GF-D8 (cell line): ENCODE measurements at regions not wholly inside any gene's neighbourhood (a gene's known extent, or its start where the extent isn't known, plus 50 kb on each side); places are given as distances from the start of the nearest gene placed in this dataset.

Source experiments
- DNase-seq: peaks from one replicate; lab custom pipeline; 2025; lab: John Stamatoyannopoulos, UW

GRCh38 chr1:234554218-234554697 lies 55.7 kb downstream of the IRF2BP2 start:
- DNase-seq, result no peak

GRCh38 chr1:234553240-234554188 lies 56.5 kb downstream of the IRF2BP2 start:
- no peak for DNase-seq

GRCh38 chr1:234551032-234551378 lies 59.0 kb downstream of the IRF2BP2 start:
- no peak for DNase-seq

GRCh38 chr1:234550341-234551031 lies 59.5 kb downstream of the IRF2BP2 start:
- no peak for DNase-seq

GRCh38 chr1:234549447-234550021 lies 60.4 kb downstream of the IRF2BP2 start:
- DNase-seq, result no peak

- no peak for DNase-seq
Observed at GRCh38 chr1:234546890-234547788, 62.8 kb downstream of the IRF2BP2 start.

- no peak for DNase-seq
Observed at GRCh38 chr1:234546387-234546704, 63.6 kb downstream of the IRF2BP2 start.

DNA sequence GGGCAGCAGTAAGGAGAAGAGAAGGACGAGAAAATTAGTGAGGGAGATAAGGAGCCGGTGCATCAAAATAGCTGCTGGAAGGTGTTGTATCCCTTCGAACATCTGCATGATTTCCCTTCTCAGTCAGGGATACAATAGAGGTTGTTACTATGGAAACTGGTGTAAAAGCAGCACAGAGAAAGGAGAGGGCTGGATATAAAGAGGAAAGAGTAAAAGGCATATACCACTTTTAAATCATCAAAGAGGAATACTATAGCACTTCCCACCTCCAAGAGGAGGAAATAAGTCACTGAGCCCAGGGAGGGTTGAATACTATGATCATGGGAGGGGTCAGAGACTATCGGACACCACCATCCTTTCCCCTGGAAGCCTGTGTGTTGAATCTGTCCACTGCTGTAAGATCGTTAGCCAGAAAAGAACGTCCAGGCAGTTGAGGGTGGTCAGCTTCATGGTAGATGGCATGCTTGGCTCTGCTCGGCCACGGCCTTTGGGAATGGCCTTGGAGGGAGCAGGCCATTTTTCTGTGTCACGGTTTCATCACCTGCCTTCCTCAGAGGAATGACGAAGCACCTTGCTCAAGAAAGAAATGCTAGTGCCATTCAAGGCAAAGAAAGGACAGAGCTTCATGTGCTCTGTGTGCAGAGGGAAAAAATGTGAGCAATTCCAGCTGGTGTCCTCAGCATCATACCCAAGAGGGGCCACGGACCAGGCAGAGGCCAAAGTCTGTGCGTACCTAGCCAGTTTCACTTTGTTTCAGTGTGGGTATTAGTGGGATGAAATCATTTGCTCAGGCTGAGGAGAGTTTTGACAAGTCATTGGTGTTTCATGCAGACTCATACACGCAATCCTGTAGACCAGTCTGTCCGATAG lies 64.2 kb downstream of the IRF2BP2 start:
- DNase-seq, result no peak

DNA sequence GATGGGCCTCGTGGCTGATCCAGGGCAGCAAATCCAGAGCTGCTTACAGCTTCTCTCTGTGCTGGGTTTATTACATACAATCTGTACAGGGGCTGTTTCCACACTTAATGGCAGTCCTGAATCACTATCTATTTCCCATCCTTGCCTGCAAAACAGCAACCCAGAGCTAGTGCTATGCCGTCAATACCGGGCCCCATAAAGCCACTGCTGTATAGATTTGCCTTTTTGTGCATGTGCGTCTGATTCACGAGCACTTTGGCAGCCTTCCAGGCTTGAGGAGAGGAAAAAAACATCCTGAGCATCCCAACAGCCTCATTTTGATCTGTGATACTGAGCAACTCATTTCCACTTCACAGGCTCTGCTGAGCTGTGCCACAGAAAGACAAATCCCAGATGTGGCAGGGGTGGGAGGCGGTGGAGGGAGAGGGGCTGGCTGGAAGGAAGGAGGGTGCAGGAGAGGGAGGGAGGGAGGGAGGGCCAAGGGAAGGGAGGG lies 65.2 kb upstream of the TARBP1 start:
- DNase-seq, result no peak

- no peak for DNase-seq
Observed at GRCh38 chr1:234543442-234544086, 64.6 kb upstream of the TARBP1 start.

DNA sequence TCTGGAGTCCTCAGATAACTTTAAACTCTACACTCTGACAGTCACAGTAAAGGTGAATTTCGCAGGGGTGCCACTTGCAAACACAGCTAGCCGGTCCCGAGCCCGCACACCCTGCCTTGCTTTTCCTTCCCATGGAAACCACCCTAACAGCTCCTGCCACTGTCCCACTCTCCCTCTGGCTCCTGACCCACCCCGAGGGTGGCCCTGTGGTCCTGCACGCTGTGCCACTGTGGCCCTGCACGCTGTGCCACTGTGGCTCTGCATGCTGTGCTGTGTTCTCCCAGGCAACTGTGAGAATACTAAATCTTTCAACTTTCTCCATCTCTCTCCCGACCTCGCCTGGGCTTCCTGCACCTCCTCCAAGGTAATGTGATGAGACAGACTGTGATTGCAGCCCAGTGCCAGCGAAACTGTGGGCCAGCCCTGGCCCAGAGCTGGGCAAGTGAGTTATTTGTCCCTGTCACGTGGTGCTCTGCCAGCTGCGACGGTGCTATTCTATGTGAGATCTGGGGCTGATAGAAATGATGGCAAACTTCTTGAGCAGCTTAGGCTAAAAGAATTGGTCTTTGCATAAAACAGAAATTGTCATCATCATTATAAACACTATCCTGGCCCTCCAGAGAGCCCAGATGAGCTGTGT lies 63.4 kb upstream of the TARBP1 start:
- no peak for DNase-seq

GRCh38 chr1:234541286-234541975 lies 62.5 kb upstream of the TARBP1 start:
- DNase-seq, result no peak

DNA sequence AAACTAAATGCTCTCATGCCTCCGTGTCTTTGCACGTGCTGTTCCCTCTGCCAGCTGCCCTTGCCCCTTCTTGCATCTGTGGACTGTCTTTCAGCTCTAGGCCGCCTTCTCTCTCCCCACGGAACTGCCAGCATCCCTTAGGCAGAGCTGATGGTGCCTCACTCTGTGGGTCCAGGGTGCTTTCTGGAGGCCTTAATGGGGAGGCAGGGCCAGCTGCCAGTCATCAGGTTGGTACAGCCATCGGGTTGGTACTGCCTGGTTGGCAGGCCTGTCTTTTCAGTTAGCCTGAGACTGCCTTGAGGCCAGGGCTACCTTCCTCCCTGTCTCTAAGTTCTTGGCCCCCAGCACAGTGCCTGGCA lies 61.4 kb upstream of the TARBP1 start:
- DNase-seq, result no peak

GRCh38 chr1:234539666-234540403 lies 60.9 kb upstream of the TARBP1 start:
- DNase-seq, result no peak

- no peak for DNase-seq
Observed at GRCh38 chr1:234538930-234539649, 60.1 kb upstream of the TARBP1 start.

GRCh38 chr1:234538062-234538731 lies 59.2 kb upstream of the TARBP1 start:
- no peak for DNase-seq

DNA sequence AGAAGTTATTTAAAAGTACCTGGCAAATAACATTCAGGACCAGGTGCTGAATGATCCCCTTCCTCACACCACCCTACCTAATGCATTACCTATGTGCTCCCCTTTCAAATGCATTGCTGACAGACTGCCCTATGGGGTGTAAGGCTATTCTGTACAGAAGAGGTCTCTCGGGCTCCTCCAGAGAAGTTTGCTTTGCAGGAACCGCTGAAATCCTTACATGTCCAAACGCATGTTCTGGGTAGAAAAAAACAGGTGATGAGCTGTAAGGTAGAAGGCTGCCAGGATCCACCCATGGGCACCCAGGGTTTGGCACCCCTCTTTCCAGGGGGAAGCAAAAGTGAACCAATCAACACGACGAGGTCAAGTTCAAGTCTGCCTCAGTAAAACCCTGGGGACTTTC lies 58.3 kb upstream of the TARBP1 start:
- no peak for DNase-seq
